ENCODE measurements at regions not wholly inside any gene's neighbourhood (a gene's known extent, or its start where the extent isn't known, plus 50 kb on each side); places are given as distances from the start of the nearest gene placed in this dataset.
"Not testable (repeated sequence)": the region's sequence is repeated elsewhere in the genome, so short reads cannot be mapped to it uniquely, and the experiment has no call there.

DNA sequence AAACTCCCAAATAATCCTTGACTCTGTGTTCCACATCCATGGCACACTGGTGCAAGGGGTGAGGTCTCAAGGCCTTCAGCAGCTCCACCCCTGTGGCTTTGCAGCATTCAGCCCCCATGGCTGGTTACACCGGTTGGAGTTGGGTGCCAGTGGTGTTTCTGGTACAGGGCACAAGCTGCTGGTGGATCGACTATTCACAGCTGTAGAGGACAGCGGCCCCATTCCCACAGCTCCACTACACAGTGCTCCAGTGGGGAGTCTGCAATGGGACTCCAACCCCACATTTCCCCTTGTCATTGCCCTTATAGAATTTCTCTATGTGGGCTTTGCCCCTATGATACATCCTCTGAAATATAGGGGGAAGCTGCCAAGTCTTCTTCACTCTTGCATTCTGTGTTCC lies 64.3 kb upstream of the SGO1 start:
- Histone ChIP-seq H3K27me3 (no peaks in the 10 kb centered on the region), H3K36me3 (no peaks in the 10 kb centered on the region), H3K4me1 (no peaks in the 10 kb centered on the region), H3K4me3 (no peak overlapping the region), H3K9me3 (peaks cover 0 to 4% of the 10 kb centered on the region in 2 donors), H3K27ac (no peak overlapping the region)
- no peak for ATAC-seq
- no peak for DNase-seq
- TF ChIP-seq, protein P1, sequence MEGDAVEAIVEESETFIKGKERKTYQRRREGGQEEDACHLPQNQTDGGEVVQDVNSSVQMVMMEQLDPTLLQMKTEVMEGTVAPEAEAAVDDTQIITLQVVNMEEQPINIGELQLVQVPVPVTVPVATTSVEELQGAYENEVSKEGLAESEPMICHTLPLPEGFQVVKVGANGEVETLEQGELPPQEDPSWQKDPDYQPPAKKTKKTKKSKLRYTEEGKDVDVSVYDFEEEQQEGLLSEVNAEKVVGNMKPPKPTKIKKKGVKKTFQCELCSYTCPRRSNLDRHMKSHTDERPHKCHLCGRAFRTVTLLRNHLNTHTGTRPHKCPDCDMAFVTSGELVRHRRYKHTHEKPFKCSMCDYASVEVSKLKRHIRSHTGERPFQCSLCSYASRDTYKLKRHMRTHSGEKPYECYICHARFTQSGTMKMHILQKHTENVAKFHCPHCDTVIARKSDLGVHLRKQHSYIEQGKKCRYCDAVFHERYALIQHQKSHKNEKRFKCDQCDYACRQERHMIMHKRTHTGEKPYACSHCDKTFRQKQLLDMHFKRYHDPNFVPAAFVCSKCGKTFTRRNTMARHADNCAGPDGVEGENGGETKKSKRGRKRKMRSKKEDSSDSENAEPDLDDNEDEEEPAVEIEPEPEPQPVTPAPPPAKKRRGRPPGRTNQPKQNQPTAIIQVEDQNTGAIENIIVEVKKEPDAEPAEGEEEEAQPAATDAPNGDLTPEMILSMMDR (IDR thresholded peaks at IDR 0.05): no peak
- intact Hi-C loops (cut with DNase I): no loop called here

DNA sequence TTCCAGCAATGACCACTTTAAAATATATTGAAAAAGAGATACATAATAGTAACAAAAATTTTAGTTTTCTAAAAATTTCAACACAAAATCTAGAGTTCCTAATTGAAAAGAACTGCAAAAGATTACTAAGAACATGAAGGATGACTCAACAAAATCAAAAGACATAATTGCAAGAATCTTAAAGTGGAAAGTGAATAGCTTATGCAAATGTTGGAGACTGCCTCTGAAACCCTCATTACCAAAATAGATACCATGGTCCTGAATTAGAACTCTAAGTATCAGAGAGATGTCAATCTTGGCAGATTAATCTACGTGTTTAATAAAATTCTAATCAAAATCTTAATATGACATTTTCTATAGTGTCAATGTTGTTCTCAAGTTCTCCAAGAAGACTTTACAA lies 60.7 kb upstream of the SGO1 start:
- Histone ChIP-seq H3K27me3 (no peaks in the 10 kb centered on the region), H3K4me3 (no peak overlapping the region), H3K9me3 (peaks cover 0 to 4% of the 10 kb centered on the region in 2 donors), H3K4me1 (no peaks in the 10 kb centered on the region), H3K27ac (no peak overlapping the region), H3K36me3 (no peaks in the 10 kb centered on the region)
- DNase-seq (no peak), ATAC-seq (no peak)
- intact Hi-C loops (cut with DNase I): no loop called here
- TF ChIP-seq, protein P1 (IDR thresholded peaks at IDR 0.05): no peak

DNA sequence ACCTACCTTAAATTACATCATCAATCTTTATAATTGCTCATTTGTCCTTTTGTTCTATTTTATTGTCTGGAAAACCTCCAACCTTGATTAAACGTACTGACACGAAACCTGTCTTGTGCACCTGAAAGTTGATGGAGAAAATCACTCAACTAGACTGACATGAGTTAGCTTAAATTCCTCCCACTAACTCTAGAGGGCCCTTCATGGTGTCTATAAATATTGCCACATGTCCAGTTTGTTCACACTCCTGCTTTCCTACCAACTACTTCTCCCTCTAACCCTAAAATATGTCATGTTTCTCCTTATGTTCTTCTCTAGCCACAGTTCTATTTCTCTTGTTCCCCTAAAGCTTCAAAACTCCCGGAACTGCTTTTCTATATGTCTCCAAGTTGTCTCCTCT lies 59.8 kb upstream of the SGO1 start:
- no peak for ATAC-seq
- Histone ChIP-seq H3K36me3 (no peaks in the 10 kb centered on the region), H3K9me3 (peaks cover 0 to 4% of the 10 kb centered on the region in 2 donors), H3K27me3 (no peaks in the 10 kb centered on the region), H3K27ac (no peak overlapping the region), H3K4me3 (no peak overlapping the region), H3K4me1 (no peaks in the 10 kb centered on the region)
- no peak for DNase-seq
- intact Hi-C loops (cut with DNase I): no loop called here
- TF ChIP-seq, protein P1 (IDR thresholded peaks at IDR 0.05): no peak

DNA sequence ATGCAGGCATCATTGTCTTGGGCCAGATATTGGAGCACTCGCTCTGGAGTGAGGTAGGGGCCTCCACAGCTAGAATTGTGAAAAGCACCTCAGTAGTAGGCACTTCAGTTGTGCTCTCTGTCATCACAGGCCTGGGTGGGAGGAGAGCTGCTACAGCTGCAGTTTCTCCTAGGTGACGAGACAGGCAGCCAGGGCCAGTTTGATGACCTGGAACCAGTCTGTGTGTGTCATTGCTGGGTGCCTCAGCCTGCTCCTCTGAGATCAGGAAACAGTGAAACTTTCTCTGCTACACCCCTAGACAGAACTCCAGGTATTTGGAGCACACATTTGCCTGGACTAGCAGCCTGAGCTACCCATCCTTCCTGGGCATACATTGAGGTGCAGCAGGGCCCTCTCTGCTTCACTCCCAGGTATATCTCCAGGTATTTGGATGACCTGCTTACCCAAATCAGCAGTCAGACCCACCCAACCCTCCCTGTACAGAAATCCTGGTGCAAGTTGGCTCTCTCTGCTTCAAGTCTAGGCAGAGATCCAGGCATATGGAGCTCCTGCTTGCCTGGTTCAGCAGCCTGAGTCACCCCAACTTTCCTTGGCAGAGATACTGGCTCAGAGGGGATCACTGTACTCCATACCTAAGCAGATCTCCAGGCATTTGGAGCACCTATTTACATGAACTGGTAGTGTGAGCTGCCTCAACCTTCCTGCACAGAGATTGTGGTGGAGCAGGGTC lies 54.3 kb upstream of the SGO1 start:
- DNase-seq (no peak), ATAC-seq (no peak)
- no peak overlapping the region for H3K27ac ChIP-seq
- TF ChIP-seq, protein P1 (IDR thresholded peaks at IDR 0.05): no peak
- H3K27me3 ChIP-seq: no peaks in the 10 kb centered on the region
- H3K4me3 ChIP-seq: no peak overlapping the region
- H3K9me3 ChIP-seq: no peaks in the 10 kb centered on the region
- H3K4me1 ChIP-seq: no peaks in the 10 kb centered on the region
- intact Hi-C loops (cut with DNase I): no loop called here
- H3K36me3 ChIP-seq: no peaks in the 10 kb centered on the region

DNA sequence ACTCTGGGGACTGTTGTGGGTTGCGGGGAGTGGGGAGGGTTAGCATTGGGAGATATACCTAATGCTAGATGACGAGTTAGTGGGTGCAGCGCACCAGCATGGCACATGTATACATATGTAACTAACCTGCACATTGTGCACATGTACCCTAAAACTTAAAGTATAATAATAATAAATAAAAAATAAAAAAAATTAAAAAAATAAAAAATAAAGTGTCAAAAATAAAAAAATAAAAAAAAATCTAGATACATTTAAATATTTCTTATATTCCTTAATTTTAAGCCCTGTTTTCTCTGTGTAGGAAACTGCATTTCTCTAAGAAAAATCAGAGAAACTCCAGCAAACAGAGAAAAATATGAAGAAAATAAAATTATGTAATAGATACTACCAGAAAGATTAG lies 52.2 kb upstream of the SGO1 start:
- H3K9me3 ChIP-seq; H3K4me3 ChIP-seq; ATAC-seq; H3K36me3 ChIP-seq; H3K27ac ChIP-seq; intact Hi-C loops (cut with DNase I); DNase-seq; H3K4me1 ChIP-seq; H3K27me3 ChIP-seq: not testable (repeated sequence)

DNA sequence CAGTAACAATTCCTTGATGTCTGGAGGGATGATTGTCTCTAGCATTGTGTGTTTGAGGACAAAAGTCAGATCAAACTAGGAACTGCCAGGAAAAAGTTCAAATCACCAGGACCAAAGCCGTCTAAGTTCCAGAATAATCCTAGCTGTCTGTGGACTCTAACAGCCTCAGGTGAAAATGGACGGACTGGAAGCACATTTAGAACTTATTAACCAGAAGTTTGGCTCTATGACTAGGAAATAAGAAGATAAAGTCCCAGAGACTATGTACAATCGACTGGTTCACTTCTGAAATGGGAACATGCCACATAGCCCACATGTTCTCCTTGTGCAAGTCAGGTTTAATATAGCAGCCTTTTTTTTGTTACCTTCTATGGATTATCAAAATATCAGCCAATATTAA lies 50.6 kb upstream of the SGO1 start:
- DNase-seq (no peak), ATAC-seq (no peak)
- H3K36me3 ChIP-seq: no peaks in the 10 kb centered on the region
- TF ChIP-seq, protein P1 (IDR thresholded peaks at IDR 0.05): no peak
- no peaks in the 10 kb centered on the region for H3K9me3 ChIP-seq
- H3K27ac ChIP-seq: no peak overlapping the region
- no peaks in the 10 kb centered on the region for H3K4me1 ChIP-seq
- no peaks in the 10 kb centered on the region for H3K27me3 ChIP-seq
- no peak overlapping the region for H3K4me3 ChIP-seq
- intact Hi-C loops (cut with DNase I): no loop called here

All from left lung (tissue), 4 donors.